Stomach (tissue), 8 donors: ENCODE measurements at regions not wholly inside any gene's neighbourhood (a gene's known extent, or its start where the extent isn't known, plus 50 kb on each side); places are given as distances from the start of the nearest gene placed in this dataset.

Source experiments
- DNase-seq, 2 donors: peaks; one replicate each; pipeline versions ENCODE4 v3.0.0 to v3.0.0-alpha.2; 2013 to 2019
- H3K27ac ChIP-seq, 5 donors: fragments of 200-600 bp in 4 of 5; sonication (generic) in 4 of 5; one replicate each; pipeline ENCODE4 v1.5.1; 2013 to 2019; ENCODE audit warnings: mild to moderate bottlenecking in 1 of 5, moderate library complexity in 1 of 5
- H3K27me3 ChIP-seq, 3 donors: fragments of 200-600 bp; sonication (generic); one replicate each; pipeline ENCODE4 v1.5.1; 2017 to 2019; ENCODE audit warnings: mixed run types in 1 of 3
- H3K36me3 ChIP-seq, 4 donors: fragments of 200-600 bp; sonication (generic); 1 replicate in 3 of 4; 2 replicates in 1 of 4; pipeline ENCODE4 v1.5.1; 2016 to 2019
- H3K4me1 ChIP-seq, 4 donors: fragments of 200-600 bp; sonication (generic); one replicate each; pipeline ENCODE4 v1.5.1; 2016 to 2019
- H3K4me3 ChIP-seq, 4 donors: fragments of 200-600 bp; sonication (generic) in 3 of 4; one replicate each; pipeline ENCODE4 v1.5.1; 2016 to 2019; ENCODE audit warnings: mild to moderate bottlenecking in 1 of 4
- H3K9me3 ChIP-seq, 4 donors: fragments of 200-600 bp; sonication (generic); one replicate each; pipeline ENCODE4 v1.5.1; 2016 to 2019
- CTCF ChIP-seq, 7 experiments: fragments of 450-650 bp in 4 of 7; fragments of 200-600 bp in 3 of 7; sonication (generic) in 3 of 7; IDR thresholded peaks; one replicate each; pipeline ENCODE4 v1.5.1; 2016 to 2019; ENCODE audit warnings: antibody characterized with exemption in 7 of 7, control low read depth in 2 of 7, mild to moderate bottlenecking in 1 of 7
- EP300 ChIP-seq: sonication (generic); formaldehyde crosslinking; IDR thresholded peaks from one replicate; pipeline ENCODE4 v1.6.1; 2017; ENCODE audit warnings: antibody characterized with exemption
- POLR2A ChIP-seq, 4 donors: fragments of 450-650 bp; IDR thresholded peaks; one replicate each; pipeline ENCODE4 v1.6.1; 2016; ENCODE audit warnings: antibody characterized with exemption in 4 of 4, control low read depth in 2 of 4, mild to moderate bottlenecking in 1 of 4, moderate library complexity in 1 of 4
- POLR2AphosphoS5 ChIP-seq, 3 donors: sonication (generic); formaldehyde crosslinking; IDR thresholded peaks; one replicate each; pipeline ENCODE4 v1.6.1; 2016; ENCODE audit warnings: antibody characterized with exemption in 3 of 3
- WGBS, 5 donors: extraction: QIAGEN DNeasy Blood & Tissue Kit in 3 of 5; methylation state at CpG; one replicate each; pipeline versions ENCODE4 v1.1.5 to v1.1.7; 2013 to 2018; 5-methylcytosine and 5-hydroxymethylcytosine counted together
- intact Hi-C: fragments of 100-400 bp; cut with DNase I; formaldehyde crosslinking; loops from one replicate; pipeline ENCODE4 v1.15.1; 2023; ENCODE audit warnings: low total_unique reads
- donor health status: healthy with polysubstance abuse.
- donor health status: Bipolar disorder and iron deficiency.
- donor health status: healthy.

DNA sequence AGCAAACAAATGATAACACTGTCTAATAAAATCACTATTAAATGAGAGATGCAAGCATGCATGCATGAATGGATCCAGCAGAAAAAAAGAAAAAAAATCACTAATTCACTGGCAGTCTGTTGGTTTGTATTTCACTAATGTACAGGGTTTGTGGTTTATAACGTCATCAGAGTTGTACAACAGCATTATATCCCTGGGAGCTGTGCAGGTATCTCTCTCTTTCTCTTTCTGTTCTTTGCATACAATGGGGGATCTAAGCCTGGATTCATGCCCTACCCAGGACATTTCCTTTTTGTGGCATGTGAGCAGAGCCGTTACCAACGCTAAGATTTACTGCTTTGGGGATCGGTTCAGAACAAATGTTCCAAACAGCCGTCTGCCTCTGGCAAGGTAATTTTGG, 229.5 kb downstream of the SOX2 start:
- H3K4me1 ChIP-seq: peaks cover 0 to 8% (median 3%) of the 10 kb centered on the region in 4 donors
- H3K9me3 ChIP-seq: no peaks in the 10 kb centered on the region
- DNase-seq: peak in 1 of 2 donors; percentile 7
- 7 to 14% (median 10%) methylated on average over 5 of the region's 5 CpGs for WGBS, 5 donors
- H3K4me3 ChIP-seq: no peak overlapping the region
- intact Hi-C loops: no loop called here
- no peak overlapping the region for H3K27ac ChIP-seq
- H3K27me3 ChIP-seq: no peaks in the 10 kb centered on the region
- H3K36me3 ChIP-seq: no peaks in the 10 kb centered on the region
- no peak for TF ChIP-seq EP300
- no peak for TF ChIP-seq POLR2A (IDR thresholded peaks at IDR 0.05)
- no peak for TF ChIP-seq POLR2AphosphoS5 (IDR thresholded peaks at IDR 0.05)
- no peak for TF ChIP-seq CTCF (IDR thresholded peaks at IDR 0.05)

- Histone ChIP-seq H3K36me3 (no peaks in the 10 kb centered on the region), H3K9me3 (no peaks in the 10 kb centered on the region), H3K4me3 (no peak overlapping the region), H3K4me1 (peaks cover 0 to 8% (median 3%) of the 10 kb centered on the region in 4 donors), H3K27ac (no peak overlapping the region), H3K27me3 (no peaks in the 10 kb centered on the region)
- 31 to 43% (median 34%) methylated on average over 6 of the region's 6 CpGs for WGBS, 5 donors
- intact Hi-C loops: no loop called here
- DNase-seq: no peak
- TF ChIP-seq POLR2AphosphoS5 (IDR thresholded peaks at IDR 0.05) (no peak), EP300 (no peak), CTCF (IDR thresholded peaks at IDR 0.05) (no peak), POLR2A (IDR thresholded peaks at IDR 0.05) (no peak)
Observed at GRCh38 chr3:181943285-181943684, 231.6 kb downstream of the SOX2 start.

DNA sequence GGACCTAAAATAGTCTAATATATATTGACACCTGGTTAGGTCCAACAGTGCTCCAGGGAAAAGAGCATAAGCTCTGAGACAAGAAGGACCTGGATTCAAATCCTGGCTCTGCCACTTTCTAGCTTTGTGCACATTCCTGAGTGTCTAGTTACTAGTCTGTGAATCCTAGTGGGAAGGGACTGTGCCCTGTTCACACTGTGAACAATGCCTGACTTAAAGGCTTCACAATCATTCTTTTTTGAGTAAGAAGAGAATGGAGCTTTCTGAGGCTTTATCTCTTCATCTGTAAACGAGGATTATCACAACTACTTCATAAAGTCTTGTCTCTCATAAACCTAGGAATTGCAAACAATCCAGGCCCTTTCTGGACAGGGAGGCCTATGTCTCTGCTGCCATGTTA, 235.9 kb downstream of the SOX2 start:
- DNase-seq: no peak
- intact Hi-C loops: no loop called here
- no peak for TF ChIP-seq POLR2A (IDR thresholded peaks at IDR 0.05)
- TF ChIP-seq POLR2AphosphoS5 (IDR thresholded peaks at IDR 0.05): no peak
- no peak for TF ChIP-seq EP300
- TF ChIP-seq CTCF (IDR thresholded peaks at IDR 0.05): no peak
- no peak overlapping the region for H3K27ac ChIP-seq
- no peaks in the 10 kb centered on the region for H3K27me3 ChIP-seq
- H3K36me3 ChIP-seq: no peaks in the 10 kb centered on the region
- H3K4me1 ChIP-seq: peaks cover 0 to 8% (median 0%) of the 10 kb centered on the region in 4 donors
- 27 to 55% (median 38%) methylated on average over 1 of the region's 1 CpG for WGBS, 5 donors
- no peak overlapping the region for H3K4me3 ChIP-seq
- H3K9me3 ChIP-seq: no peaks in the 10 kb centered on the region

GRCh38 chr3:181948286-181948685, 236.6 kb downstream of the SOX2 start:
- Histone ChIP-seq H3K27ac (no peak overlapping the region), H3K36me3 (no peaks in the 10 kb centered on the region), H3K9me3 (no peaks in the 10 kb centered on the region), H3K4me1 (peaks cover 0 to 6% (median 0%) of the 10 kb centered on the region in 4 donors), H3K27me3 (no peaks in the 10 kb centered on the region), H3K4me3 (no peak overlapping the region)
- 58 to 78% (median 61%) methylated on average over 2 of the region's 2 CpGs for WGBS, 5 donors
- DNase-seq: peak in 1 of 2 donors; percentile 41
- TF ChIP-seq POLR2AphosphoS5 (IDR thresholded peaks at IDR 0.05) (no peak), POLR2A (IDR thresholded peaks at IDR 0.05) (no peak), CTCF (IDR thresholded peaks at IDR 0.05) (peak in 2 of 7 experiments; percentile 23 to 27), EP300 (no peak)
- intact Hi-C loops: no loop called here
